ENCODE measurements at regions not wholly inside any gene's neighbourhood (a gene's known extent, or its start where the extent isn't known, plus 50 kb on each side); places are given as distances from the start of the nearest gene placed in this dataset.
"Not testable (repeated sequence)": the region's sequence is repeated elsewhere in the genome, so short reads cannot be mapped to it uniquely, and the experiment has no call there.

DNA sequence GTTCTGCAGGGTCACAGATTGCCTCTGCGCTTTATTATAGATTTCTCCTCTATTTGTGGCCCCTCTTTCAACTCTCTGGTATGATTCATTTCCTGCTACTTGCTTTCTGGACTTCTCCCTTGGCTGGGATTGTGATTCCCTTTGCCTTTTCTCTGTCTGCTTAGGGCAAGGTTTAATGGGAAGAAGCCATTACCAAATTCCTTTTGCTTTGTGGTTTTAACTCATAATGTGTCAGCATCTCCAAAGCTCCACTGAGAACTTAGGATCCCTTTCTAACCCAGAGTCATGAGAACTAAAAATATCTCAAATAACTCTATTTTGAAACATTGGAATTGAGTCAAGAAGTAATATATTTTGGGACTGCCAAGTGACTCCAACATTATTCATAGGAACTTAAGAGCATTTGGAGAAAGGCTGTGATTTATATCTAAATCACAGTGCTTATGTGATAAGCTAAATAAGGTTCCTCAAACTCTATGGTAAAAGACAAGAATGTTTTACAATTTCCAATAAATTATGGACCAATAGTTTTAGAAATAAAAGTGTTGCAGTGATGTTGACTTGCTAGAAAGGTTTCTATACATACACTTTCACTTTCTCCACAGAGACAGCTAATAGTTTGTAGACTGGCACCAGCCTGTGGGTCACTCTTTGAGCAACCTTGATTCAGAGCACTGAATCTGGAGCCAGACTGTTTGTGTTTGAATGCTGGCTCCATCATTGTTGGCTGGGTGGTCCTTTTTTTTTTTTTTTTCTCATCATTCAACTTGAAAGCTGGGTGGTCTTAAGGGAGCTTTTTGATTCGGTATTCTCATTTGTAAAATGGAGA lies 93.9 kb downstream of the DACT1 start:
- DNase-seq: no peak

DNA sequence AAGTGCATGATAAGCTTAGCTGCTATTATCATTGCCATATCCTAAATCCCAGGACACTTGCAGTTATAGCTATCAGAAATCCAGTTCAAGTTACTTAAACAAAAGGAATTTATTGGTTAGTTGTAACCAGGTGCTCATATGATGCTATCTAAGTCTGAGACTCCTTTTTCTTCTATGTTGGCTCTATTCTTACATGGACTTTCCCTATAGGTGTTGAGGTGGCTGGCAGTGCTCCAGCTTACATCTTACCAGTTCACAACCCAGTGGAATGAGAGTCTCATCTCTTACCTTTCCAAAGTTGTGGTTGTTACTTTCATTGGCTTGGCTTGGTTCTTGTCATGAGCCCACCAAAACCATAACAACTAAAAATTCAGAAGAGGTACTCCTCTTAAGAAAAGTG lies 94.6 kb downstream of the DACT1 start:
- no peak for DNase-seq

DNA sequence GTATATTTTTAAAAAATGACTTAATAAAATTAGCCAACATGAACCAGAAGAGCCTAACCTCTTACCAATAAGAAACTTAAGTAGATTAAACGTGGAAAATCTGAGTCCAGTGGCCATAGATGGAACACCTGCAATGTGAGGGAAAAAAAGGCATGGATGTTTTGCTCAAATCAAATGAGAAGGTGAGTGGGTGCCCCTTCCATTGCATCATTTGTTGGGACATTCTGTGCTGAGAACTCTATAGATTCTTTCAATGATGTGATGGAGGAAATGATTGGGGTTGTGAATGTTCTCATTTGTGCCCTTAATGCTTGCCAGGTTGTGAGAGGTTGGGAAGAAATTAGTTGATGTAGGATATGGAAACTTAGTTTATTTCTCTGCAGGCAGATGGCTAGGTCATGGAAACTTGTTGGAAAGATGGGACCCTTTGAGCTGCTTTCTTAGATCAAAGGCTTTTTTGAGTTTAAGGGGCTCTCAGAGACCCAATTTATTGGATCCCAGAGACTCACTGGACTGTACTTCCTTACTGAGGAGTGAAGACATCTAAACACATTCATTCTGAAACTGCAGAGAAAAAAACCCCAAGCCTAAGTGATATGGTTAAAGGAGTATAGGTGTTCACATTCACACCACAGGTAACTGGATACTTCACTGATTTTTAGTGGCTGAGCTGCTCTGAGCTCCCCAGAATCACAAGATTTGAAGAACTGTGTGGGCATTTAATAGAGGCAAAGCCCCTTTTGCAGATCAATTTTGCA lies 95.9 kb downstream of the DACT1 start:
- DNase-seq: no peak

DNA sequence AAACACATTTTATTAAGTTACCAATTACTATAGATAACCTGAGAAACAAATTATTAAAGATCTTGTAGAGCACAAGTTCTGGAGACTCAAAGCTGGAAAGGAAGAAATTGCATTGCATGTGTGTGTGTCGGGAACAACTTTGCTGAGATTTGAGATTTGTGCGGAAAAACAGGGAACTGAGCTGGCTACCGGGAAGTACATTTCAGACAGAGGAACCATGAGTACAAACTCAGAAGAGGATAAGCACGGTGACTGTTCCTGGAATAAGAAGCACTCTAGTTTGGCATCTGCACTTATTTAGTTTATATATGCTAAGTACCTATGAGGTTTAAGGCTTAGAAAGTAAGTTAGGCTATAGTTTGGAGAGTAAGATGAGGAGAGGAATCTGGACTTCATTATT lies 97.8 kb downstream of the DACT1 start:
- DNase-seq: no peak

DNA sequence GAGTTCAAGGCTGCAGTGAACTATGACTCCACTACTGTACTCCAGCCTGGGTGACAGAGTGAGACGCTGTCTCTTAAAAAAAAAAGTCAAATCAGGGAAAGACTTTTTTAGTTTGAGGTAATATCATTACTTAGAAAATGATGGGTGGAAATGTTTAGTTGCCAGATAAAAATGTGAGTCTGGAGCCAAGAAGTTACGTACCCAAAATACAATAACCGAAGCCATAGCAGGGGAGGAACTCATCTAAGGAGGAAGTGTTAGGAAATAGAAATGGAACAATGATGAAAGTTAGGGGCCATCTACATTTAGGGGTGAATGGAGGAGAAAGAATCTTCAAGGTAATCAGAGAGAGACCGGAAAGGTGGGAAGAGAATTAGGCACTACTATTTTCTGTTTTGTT lies 98.8 kb downstream of the DACT1 start:
- DNase-seq: no peak

DNA sequence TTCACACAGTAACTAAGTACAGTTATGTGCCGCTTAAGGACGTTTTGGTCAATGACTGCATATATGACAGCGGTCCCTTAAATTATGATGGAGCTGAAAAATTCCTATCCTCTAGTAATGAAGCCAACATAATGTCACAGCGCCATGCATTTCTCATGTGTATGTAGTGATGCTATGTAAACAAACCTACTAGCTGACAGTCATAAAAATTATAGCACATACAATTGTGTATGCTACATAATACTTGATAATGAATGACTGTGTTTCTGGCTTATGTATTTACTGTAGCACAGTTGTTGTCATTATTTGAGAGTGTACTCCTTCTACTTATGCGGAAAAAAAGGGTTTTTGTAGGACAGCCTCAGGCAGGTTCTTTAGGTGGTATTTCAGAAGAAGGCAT lies 99.7 kb downstream of the DACT1 start:
- no peak for DNase-seq

DNA sequence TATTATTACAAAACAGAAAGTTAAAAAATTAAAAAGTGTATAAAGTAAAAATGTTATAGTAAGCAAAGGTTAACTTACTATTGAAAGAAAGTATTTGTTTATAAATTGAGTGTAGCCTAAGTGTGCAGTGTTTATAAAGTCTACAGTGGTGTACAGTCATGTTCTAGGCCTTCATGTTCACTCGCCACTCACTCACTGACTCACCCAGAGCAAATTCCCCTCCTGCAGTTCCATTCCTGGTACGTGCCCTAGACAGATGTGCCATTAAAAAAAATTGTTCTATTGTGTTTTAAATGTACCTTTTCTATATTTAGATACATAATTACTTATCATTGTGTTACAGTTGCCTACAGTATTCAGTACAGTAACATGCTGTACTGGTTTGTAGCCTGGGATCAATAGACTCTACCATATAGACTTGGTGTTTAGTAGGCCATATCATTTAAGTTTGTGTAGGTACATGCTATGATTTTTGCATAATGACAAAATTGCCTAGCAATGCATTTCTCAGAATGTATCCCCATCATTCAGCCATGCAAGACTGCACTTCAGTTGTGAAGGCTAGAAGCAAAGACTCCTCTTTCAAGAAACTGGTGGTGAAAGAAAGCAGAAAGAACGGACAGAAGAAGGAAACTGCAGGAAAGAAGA lies 100.6 kb downstream of the DACT1 start:
- no peak for DNase-seq

DNA sequence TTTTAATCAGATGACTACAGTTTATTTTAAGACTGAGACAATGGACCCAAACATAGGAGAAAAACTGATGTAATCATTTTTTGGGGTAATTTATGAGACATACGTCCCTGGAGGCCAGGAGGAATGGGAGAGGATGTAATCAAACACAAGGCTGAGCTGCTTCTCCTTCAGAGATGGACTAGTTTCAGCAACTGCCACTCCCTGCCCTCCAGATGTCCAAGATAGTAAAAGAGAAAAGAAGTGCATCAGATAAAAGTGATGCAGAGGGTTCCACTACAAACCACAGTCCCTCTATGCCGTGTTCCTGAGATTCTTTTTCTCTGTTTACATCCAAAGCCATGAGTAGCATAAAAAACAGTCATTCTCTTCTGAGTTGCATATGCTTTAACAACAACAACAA lies 101.1 kb downstream of the DACT1 start:
- DNase-seq: no peak

DNA sequence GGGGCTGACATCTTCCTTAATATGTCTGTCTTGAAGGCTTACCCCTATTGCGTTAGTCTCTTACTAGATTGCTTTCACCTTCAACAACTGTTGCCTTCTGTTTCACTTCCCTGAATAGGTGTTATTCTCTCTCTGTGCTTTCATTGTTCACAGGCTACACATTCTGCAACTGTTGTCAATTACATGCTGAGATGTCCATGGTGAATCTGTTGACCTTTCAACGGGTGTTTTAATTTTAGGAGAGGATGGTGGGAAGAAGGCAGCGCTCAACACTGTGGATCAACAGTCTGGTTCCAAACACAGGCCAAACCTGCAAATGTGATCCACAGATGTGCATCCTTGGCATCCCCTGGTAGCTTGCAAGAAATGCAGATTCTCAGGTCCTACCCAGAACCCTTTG lies 101.9 kb downstream of the DACT1 start:
- DNase-seq: no peak

DNA sequence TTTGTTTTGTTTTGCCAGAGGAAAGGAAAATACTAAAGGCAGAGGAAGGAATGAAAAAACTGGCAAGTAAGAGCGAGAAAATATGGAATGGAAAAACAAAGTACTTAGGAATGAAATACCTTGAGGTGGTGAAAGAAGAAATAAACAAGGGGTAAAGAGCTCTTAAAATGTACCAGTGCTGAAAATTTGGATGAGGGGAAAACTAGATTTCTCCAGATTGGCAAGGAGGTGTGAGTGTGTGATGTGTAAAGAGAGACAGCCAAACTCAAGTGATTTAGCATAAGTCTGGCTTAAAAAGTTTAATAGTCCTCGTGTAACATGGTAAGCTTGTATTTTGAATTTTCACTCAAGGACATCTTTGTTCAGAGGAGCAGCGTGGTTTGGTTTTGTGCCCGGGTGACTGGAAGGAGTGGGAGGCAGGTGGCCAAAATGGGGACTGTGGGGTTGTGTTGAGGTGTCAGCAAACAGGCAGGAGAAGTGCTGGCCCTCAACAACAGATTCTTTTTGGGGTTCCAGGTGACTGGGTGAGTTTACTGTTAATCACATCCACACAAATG lies 102.7 kb downstream of the DACT1 start:
- peak; percentile 43 for DNase-seq

DNA sequence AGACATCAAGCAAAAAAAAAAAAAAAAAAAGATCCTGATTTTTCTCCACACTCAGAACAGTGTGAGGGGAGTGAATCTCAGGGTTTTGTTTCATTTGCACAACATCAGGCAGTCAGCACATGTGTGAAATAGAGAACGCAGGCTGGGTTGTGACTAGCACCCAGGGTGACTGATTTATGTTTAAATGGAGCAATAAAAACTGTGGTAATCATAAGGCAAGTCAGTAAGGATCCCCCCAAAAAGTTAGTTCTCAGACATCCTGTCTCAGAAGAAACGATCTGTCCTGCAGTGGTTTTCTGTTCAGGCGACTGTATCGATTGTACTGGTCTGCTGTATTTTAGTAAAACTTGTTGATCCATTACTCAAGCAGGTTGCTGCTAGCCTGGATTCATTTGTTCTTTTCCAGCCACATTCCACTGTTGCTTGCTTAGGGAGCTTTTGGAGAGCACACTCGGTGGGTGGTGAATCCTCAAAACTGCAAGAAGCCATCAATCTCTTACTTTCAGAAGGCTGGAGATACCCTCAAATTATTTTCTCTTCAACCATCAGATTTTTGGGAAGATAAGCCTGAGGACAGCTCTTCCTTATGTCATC lies 107.1 kb downstream of the DACT1 start:
- DNase-seq: no peak

DNA sequence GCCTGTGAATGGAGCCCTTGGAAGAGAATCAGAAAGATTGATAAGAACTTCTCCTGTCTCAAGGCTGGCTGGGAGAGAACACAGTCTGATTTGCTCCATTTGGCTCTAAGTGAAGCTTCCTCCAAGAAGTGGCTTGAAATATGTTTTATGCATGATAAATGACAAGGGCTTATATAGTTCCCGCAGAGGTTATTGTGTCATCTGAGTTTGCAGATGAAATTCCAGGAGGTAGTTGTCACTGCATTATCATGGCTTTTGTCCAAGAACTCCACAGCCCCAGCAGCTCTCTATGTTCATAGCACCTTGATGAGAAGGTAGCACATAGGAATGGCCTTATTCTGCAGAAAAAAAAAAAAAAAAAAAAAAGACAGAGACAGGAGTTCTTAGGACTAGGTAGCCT lies 108.5 kb downstream of the DACT1 start:
- no peak for DNase-seq

DNA sequence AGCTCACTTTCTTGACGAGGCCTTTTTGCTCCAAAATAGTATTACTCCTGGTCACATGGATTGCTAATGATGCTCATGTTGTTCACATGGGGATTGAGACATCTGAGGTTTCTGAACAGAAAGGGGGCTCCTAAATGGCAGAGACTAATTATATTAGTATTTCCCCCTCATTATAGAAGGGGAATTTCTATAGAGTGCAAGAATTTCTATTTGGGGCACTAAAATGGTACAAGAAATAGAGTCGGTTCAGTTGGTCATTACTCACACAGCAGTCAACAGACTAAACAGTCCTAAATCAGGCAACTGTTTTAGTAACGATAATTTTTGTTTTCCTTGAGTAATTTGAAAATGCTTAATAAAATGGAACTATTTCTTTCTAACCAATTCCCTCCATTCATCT lies 108.9 kb downstream of the DACT1 start:
- DNase-seq: no peak

DNA sequence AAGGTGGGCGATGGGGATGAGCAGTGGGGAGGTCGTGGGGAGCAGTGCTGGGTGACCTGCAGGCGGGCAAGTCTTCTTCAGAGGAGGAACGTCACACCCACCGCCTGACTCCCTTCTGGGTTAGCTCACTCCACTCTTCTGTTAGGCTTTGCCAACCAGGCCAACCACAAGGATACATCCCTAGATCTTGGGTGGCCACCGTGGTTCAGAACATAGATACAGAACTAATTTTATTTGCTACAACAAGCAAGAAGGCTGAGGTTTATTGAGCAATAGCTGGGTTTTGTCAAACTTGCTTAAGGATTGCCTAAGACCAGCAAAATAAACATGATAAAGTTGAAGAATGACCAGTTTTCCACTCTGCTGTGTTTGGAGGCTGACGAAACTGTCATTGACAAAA lies 109.4 kb downstream of the DACT1 start:
- no peak for DNase-seq

DNA sequence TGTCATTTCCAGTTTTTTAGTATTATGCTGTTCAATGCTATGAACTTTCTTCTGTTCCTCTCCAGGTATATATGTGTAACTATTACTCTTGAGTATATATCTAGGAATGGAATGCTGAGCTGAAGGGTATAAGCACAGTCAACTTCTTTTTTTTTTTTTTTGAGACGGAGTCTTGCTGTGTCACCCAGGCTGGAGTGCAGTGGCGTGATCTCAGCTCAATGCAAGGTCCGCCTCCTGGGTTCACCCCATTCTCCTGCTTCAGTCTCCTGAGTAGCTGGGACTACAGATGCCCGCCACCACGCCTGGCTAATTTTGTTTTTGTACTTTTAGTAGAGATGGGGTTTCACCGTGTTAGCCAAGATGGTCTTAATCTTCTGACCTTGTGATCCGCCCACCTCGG lies 110.5 kb downstream of the DACT1 start:
- not testable (repeated sequence) for DNase-seq

DNA sequence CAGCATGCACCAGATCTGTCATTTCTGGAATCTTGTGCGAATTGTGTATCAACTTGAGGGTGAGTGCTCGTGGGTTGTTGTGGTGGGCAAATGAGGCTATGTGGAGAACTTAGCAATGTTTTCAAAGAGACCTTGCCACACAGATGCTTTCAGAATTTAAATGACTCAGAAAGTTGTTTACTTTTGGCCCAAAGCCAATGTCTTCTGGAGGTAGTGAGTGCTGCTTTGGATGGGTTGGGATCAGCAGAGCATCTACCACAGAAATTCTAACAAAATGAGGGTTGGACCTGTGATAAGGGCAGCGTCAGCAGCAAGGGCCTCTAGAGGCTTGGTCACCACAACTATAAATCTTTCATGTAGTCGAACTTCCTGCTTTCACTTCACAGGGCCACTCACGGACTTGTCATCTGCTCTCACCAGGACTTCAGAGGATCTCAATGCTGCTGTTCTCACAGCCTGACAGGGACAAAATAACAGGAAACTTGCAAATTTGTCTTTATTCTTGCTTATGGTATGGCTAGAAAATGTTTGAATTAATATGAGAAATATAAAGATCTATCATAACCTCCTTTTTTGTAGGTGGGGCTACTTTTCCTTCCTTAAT lies 111.4 kb downstream of the DACT1 start:
- DNase-seq: peak; percentile 21

DNA sequence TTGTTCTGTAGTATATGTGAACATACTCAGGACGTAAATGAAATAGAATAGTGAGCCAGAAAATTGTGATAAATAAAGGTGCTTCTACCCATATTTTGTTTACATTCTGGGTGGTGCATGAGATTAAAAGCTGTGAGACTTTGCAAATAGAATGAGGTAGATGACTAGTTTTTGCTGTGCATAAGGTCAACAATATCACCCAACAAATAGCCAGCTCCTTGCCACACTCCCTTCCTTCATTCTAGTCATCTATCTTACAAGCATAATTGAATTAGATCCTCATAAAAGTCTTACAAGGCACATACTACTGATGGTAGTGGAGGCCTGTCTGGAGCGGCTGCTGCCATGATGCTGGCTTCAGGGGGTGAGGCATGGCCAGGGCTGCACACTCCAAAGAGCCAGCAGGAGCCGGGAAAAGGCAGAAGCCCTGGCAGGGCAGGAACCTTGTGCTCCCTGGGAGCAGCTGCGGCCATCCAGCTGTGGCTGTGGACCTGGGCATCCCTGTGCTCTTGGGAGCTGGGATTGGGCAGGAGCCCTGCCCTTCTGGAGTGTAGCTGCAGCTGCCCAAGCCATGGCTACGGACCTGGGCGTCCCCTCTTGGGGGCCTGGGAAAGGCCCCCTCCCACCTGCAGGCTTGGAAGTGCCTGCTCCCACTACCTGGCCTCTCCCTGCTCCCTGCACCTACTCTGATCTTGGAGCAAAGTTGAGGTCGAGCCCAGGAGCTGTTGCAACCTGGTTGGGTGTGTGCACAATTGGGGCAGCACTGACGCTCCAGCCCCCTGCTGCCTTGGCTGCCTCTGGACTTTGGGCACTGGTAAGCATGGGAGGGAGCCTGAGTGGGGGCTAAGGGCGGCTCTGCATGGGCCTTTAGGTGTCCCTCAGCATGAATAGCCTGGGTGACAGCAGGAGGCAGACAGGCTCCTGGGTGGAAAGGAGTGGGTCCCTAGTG lies 112.8 kb downstream of the DACT1 start:
- DNase-seq: no peak

DNA sequence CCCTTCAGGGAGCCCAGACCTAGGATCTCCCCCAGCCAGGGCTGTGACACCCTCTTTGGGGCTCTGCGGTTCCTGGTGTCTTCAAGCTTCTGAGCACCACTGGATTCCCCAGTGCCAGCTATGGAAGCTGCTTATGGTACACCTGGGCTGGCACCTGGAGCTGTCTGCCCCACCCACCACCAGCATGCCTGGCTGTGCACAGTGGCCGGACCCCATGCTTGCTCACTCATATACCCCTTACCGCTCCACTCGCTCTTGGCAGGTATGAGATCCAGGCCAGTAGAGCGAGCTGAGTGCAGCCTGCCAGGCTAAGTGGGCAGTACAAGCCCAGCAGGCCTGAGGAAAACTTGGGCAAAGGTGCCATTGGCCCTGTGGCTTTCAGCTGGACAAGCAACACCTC lies 114.0 kb downstream of the DACT1 start:
- no peak for DNase-seq

DNA sequence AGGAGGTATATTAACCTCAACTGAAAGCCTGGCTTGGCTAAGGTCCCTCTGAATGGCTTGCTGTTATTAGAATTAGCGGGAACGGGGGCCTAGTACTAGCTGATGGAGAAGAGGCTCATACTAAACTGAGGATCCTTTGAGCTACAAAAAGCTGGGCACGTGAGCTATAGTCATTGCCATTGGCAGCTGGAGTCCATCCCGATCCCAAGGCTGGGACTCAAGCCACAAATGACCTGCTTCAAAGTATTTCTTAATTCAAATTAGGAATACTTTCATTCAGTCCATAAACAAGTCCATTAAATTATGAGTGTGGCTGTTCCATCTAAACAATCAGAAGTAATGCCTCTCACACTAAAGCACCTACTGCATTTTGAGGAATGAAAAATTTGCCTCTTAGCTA lies 114.5 kb downstream of the DACT1 start:
- no peak for DNase-seq

DNA sequence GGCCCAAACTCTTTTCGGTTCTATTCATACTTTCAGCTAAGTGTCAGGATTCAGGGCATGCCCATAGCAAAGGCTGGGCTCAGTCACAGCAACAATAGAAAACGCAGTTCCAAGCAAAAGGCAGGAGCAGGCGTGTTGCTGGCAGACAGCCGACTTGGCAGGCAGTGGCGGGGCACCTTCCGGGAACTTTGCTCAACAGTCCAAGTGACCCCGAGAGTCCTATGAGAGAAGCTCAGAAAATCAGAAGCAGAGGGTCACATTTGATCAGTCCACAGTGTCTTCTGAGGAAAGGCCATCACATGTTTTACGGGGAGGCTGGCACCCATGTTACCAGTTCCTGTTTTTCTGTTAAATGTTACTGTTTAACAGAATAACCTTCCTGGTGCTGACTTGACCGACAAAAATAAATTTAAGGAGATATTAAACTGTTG lies 115.0 kb downstream of the DACT1 start:
- DNase-seq: peak; percentile 77

Measured in midbrain (tissue), 1 donor.